ENCODE measurements at regions not wholly inside any gene's neighbourhood (a gene's known extent, or its start where the extent isn't known, plus 50 kb on each side); places are given as distances from the start of the nearest gene placed in this dataset.
A peak's percentile ranks its signal among the peaks of the same experiment; 100 is the strongest.

- TF ChIP-seq, protein P1, sequence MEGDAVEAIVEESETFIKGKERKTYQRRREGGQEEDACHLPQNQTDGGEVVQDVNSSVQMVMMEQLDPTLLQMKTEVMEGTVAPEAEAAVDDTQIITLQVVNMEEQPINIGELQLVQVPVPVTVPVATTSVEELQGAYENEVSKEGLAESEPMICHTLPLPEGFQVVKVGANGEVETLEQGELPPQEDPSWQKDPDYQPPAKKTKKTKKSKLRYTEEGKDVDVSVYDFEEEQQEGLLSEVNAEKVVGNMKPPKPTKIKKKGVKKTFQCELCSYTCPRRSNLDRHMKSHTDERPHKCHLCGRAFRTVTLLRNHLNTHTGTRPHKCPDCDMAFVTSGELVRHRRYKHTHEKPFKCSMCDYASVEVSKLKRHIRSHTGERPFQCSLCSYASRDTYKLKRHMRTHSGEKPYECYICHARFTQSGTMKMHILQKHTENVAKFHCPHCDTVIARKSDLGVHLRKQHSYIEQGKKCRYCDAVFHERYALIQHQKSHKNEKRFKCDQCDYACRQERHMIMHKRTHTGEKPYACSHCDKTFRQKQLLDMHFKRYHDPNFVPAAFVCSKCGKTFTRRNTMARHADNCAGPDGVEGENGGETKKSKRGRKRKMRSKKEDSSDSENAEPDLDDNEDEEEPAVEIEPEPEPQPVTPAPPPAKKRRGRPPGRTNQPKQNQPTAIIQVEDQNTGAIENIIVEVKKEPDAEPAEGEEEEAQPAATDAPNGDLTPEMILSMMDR (IDR thresholded peaks at IDR 0.05; ENCODE audit: low read depth, low read length) = no peak
- DNase-seq (ENCODE audit: low read depth in 2 of 2) = peak in 1 of 2 donors; percentile 55
- H3K4me3 ChIP-seq (replicated peaks in 1 of 2; ENCODE audit: low read depth in 2 of 2, low read length in 2 of 2) = no peak overlapping the region
Measured at GRCh38 chr13:106109391-106109791, 426.1 kb downstream of the EFNB2 start.

GRCh38 chr13:106108346-106108745 lies 427.1 kb downstream of the EFNB2 start:
- TF ChIP-seq, protein P1 (IDR thresholded peaks at IDR 0.05; ENCODE audit: low read depth, low read length) = no peak

DNA sequence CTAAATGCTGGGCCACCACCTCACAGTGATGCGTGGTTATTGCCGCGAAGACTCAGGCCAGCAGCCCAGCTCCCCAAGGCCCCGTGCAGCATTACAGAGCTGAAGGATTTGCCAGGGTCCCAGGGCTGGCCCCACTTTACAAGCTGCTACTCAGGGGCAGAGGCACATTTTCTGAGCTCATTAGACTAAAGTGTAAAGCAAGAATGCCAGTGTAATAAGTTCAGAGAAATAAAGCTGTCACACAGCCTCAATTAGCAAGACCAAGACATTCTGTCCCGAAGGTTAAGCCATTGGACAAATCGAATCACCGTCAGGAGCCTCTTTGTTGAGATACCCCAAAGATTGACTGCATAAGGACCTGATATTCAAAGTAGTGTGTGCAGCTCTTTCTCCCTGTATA lies 428.4 kb downstream of the EFNB2 start:
- no peak overlapping the region for H3K4me3 ChIP-seq (replicated peaks in 1 of 2; ENCODE audit: low read depth in 2 of 2, low read length in 2 of 2)
- DNase-seq (ENCODE audit: low read depth in 2 of 2) = no peak
- TF ChIP-seq, protein P1 (IDR thresholded peaks at IDR 0.05; ENCODE audit: low read depth, low read length) = no peak

More at GRCh38 chr13:106108346-106108745, 427.1 kb downstream of the EFNB2 start:
- H3K4me3 ChIP-seq (replicated peaks in 1 of 2; ENCODE audit: low read depth in 2 of 2, low read length in 2 of 2) = no peak overlapping the region
- DNase-seq (ENCODE audit: low read depth in 2 of 2) = no peak

- no peak overlapping the region for H3K4me3 ChIP-seq (replicated peaks in 1 of 2; ENCODE audit: low read depth in 2 of 2, low read length in 2 of 2)
- TF ChIP-seq, protein P1 (IDR thresholded peaks at IDR 0.05; ENCODE audit: low read depth, low read length) = no peak
- DNase-seq (ENCODE audit: low read depth in 2 of 2) = peak in 1 of 2 donors; percentile 42
Measured at GRCh38 chr13:106105153-106105552, 430.3 kb downstream of the EFNB2 start.

DNA sequence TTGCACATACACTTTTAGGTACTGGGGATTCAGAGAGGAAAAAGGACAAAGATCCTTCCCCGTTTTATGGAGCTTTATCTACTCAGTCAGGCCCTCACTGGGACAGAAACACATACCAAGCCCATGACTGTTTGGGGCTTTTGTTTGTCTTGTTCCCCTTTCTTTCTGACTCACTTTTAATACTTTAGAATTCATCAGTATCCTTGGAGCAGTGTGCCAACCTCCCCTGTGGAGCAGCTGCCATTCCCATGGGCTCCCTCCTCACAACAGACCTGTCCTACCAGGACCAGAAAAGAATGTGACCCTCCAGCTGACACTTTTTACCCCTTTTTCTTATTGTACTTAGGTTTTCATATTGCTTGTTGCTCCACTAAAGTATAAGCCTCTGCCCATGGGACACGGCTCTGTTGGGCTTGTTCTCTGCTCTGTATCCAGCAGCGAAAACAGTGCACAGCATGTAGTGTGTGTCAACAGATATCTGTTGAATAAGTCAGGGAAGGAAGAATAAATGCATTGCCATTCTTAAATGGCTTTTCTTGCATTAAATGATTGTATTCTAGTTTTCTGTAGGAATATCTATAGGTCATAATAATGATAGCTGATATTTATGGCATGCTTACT lies 431.1 kb downstream of the EFNB2 start:
- TF ChIP-seq, protein P1 (IDR thresholded peaks at IDR 0.05; ENCODE audit: low read depth, low read length) = no peak
- peak; percentile 73 to 95 for DNase-seq (ENCODE audit: low read depth in 2 of 2)

DNA sequence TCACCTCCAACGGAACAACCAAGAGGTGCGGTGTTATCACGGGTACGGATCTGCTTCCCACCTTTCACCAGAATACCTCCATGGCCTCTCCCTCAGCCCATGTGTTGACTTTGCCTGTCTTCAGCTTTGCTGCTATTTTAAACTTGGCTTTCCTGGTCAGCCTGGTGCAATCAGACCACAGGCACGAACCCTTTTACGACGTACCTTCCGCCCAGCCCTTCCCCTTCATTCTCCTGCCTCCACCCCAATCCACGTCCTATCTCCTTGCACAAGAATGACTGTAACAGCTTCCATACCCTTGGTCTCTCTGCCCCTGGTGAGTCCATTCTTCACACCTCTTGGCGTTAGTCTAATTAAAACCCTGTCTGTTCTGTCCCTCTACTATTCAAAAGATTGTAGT lies 431.7 kb downstream of the EFNB2 start:
- peak; percentile 69 to 88 for DNase-seq (ENCODE audit: low read depth in 2 of 2)
- H3K4me3 ChIP-seq (replicated peaks in 1 of 2; ENCODE audit: low read depth in 2 of 2, low read length in 2 of 2) = no peak overlapping the region
- TF ChIP-seq, protein P1 (IDR thresholded peaks at IDR 0.05; ENCODE audit: low read depth, low read length) = no peak

More for the DNA sequence above, 431.1 kb downstream of the EFNB2 start:
- H3K4me3 ChIP-seq (replicated peaks in 1 of 2; ENCODE audit: low read depth in 2 of 2, low read length in 2 of 2) = no peak overlapping the region

GRCh38 chr13:106102786-106103185 lies 432.7 kb downstream of the EFNB2 start:
- no peak overlapping the region for H3K4me3 ChIP-seq (replicated peaks in 1 of 2; ENCODE audit: low read depth in 2 of 2, low read length in 2 of 2)
- DNase-seq (ENCODE audit: low read depth in 2 of 2) = no peak
- TF ChIP-seq, protein P1 (IDR thresholded peaks at IDR 0.05; ENCODE audit: low read depth, low read length) = no peak
